ENCODE measurements at regions not wholly inside any gene's neighbourhood (a gene's known extent, or its start where the extent isn't known, plus 50 kb on each side); places are given as distances from the start of the nearest gene placed in this dataset.

DNA sequence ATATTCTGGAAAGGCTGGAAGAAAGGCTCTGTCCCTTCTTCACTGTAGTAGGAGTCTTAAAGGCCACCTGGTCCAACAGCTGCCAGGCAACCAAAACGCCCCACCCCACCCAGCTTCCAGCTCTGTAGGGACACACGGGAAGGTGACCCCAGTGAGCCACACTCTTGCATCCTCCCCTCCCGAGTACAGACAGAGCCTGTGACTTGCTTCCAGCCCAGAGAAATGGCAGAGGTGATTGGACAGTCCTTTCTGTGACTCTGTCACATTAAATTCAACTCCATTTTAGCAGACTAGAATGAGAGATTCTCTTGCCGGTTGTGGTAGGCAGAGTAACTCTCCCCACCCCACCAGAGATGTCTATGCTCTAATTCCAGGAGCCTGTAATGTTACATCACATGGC lies 226.2 kb upstream of the ARID1B start:
- Histone ChIP-seq H3K36me3 (ENCODE audit: control insufficient read depth, insufficient read depth, low read length) (no peaks in the 10 kb centered on the region), H3K4me3 (ENCODE audit: low read depth, low read length) (no peak overlapping the region), H3K27me3 (ENCODE audit: control insufficient read depth, insufficient read depth, low read length) (no peaks in the 10 kb centered on the region)
- no peak for FAIRE-seq
- no peak for DNase-seq (ENCODE audit: low read depth)
- TF ChIP-seq, protein P1, sequence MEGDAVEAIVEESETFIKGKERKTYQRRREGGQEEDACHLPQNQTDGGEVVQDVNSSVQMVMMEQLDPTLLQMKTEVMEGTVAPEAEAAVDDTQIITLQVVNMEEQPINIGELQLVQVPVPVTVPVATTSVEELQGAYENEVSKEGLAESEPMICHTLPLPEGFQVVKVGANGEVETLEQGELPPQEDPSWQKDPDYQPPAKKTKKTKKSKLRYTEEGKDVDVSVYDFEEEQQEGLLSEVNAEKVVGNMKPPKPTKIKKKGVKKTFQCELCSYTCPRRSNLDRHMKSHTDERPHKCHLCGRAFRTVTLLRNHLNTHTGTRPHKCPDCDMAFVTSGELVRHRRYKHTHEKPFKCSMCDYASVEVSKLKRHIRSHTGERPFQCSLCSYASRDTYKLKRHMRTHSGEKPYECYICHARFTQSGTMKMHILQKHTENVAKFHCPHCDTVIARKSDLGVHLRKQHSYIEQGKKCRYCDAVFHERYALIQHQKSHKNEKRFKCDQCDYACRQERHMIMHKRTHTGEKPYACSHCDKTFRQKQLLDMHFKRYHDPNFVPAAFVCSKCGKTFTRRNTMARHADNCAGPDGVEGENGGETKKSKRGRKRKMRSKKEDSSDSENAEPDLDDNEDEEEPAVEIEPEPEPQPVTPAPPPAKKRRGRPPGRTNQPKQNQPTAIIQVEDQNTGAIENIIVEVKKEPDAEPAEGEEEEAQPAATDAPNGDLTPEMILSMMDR (IDR thresholded peaks at IDR 0.05; ENCODE audit: insufficient read depth, low read length, severe bottlenecking) = no peak

DNA sequence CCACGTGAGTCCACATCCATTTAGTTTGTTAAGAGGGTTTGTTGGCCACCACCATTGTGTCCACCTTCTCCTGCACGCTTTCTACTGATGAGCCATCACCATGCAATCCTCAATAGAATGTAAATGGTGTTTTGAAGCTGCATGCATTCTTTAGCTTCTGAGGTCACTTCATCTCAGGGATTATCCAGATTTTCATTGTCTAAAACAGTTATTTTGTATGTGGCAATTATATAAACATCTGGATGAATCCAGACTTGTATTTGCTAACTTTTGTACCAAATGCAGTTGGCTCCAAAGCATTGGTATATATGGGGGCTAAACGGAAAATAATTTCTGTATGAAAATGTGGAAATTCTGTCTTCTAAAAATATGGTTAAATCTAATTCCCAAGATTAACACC lies 231.2 kb upstream of the ARID1B start:
- DNase-seq (ENCODE audit: low read depth) (no peak), FAIRE-seq (no peak)
- no peaks in the 10 kb centered on the region for H3K27me3 ChIP-seq (ENCODE audit: control insufficient read depth, insufficient read depth, low read length)
- no peaks in the 10 kb centered on the region for H3K36me3 ChIP-seq (ENCODE audit: control insufficient read depth, insufficient read depth, low read length)
- no peak overlapping the region for H3K4me3 ChIP-seq (ENCODE audit: low read depth, low read length)
- TF ChIP-seq, protein P1 (IDR thresholded peaks at IDR 0.05; ENCODE audit: insufficient read depth, low read length, severe bottlenecking) = no peak

DNA sequence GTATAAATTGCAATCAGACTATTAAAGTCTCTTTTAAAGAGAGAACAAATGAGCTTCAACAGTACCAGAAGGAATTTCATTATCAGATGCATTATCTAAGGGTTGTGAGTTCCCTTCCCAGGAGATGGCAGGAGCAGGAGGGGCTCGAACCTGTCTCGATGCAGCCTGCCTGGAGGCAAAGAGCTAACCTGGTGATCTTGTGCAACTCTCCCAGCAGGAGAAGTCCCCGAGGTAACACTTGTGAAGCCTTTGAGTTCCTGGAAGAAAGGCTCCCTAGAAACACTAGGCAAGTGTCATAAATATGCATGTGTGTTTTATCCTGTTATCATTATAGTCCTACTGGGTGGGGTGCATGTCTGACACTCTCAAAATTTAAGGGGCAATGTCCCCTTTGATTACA lies 232.2 kb upstream of the ARID1B start:
- Histone ChIP-seq H3K36me3 (ENCODE audit: control insufficient read depth, insufficient read depth, low read length) (no peaks in the 10 kb centered on the region), H3K27me3 (ENCODE audit: control insufficient read depth, insufficient read depth, low read length) (no peaks in the 10 kb centered on the region), H3K4me3 (ENCODE audit: low read depth, low read length) (no peak overlapping the region)
- TF ChIP-seq, protein P1 (IDR thresholded peaks at IDR 0.05; ENCODE audit: insufficient read depth, low read length, severe bottlenecking) = no peak
- FAIRE-seq (no peak), DNase-seq (ENCODE audit: low read depth) (no peak)

DNA sequence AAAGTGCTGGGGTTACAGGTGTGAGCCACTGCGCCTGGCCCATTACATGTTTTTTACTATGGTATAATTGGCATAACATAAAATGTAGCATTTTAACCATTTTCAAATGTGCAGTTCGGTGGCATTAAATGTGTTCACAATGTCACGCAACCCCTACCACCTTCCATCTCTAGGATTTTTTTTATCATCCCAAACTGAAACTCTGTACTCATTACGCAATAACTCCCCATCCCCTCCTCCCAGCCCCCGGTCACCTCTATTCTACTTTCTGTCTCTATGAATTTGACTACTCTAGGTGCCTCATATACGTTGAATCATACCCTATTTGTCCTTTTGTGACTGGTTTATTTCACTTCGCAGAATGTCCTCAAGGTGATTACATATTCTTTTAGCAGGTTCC lies 233.1 kb upstream of the ARID1B start:
- FAIRE-seq = no peak
- TF ChIP-seq, protein P1 (IDR thresholded peaks at IDR 0.05; ENCODE audit: insufficient read depth, low read length, severe bottlenecking) = no peak
- Histone ChIP-seq H3K27me3 (ENCODE audit: control insufficient read depth, insufficient read depth, low read length) (no peaks in the 10 kb centered on the region), H3K36me3 (ENCODE audit: control insufficient read depth, insufficient read depth, low read length) (no peaks in the 10 kb centered on the region), H3K4me3 (ENCODE audit: low read depth, low read length) (no peak overlapping the region)
- no peak for DNase-seq (ENCODE audit: low read depth)

DNA sequence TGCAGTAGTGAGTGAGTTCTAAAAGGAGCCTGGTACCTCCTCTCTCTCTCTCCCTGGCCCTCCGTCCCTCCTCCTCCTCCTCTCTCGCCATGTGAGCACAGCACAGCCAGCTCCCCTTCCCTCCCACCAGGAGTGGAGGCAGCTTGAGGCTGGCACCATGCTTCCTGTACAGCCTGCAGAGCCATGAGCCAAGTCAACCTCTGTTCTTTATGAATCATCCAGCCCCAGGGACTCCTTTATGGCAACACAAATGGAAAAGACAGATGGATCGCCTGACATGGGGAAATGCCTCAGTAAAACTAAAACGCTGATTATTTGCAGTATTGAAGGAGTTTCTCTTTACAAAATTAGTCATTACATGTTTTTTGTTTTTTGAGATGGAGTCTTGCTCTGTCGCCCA lies 233.7 kb upstream of the ARID1B start:
- FAIRE-seq = no peak
- no peak overlapping the region for H3K4me3 ChIP-seq (ENCODE audit: low read depth, low read length)

More for the DNA sequence above, 233.7 kb upstream of the ARID1B start:
- Histone ChIP-seq H3K36me3 (ENCODE audit: control insufficient read depth, insufficient read depth, low read length) (no peaks in the 10 kb centered on the region), H3K27me3 (ENCODE audit: control insufficient read depth, insufficient read depth, low read length) (no peaks in the 10 kb centered on the region)
- DNase-seq (ENCODE audit: low read depth) = no peak
- TF ChIP-seq, protein P1 (IDR thresholded peaks at IDR 0.05; ENCODE audit: insufficient read depth, low read length, severe bottlenecking) = no peak
